ENCODE measurements at regions not wholly inside any gene's neighbourhood (a gene's known extent, or its start where the extent isn't known, plus 50 kb on each side); places are given as distances from the start of the nearest gene placed in this dataset.

- 90 to 94% methylated on average over 5 of the region's 5 CpGs for WGBS, 2 donors (ENCODE audit: low coverage in 1 of 2)
- no peaks in the 10 kb centered on the region for H3K27me3 ChIP-seq
Observed at GRCh38 chr2:14747447-14747846, 114.9 kb downstream of the LRATD1 start.

GRCh38 chr2:14749884-14750283 is 117.4 kb downstream of the LRATD1 start:
- WGBS, 2 donors (ENCODE audit: low coverage in 1 of 2), result 85% methylated on average over 1 of the region's 1 CpG; no CpG with 5 or more reads in 1 of the 2 donors
- no peak overlapping the region for H3K27ac ChIP-seq

More at GRCh38 chr2:14747447-14747846, 114.9 kb downstream of the LRATD1 start:
- no peak overlapping the region for H3K27ac ChIP-seq
- no peak for TF ChIP-seq POLR2A (IDR thresholded peaks at IDR 0.05)
- TF ChIP-seq POLR2AphosphoS5 (IDR thresholded peaks at IDR 0.05), result no peak
- no peak for TF ChIP-seq EP300 (IDR thresholded peaks at IDR 0.05)
- TF ChIP-seq CTCF (IDR thresholded peaks at IDR 0.05), result no peak
- no peaks in the 10 kb centered on the region for H3K9me3 ChIP-seq
- H3K4me1 ChIP-seq, result no peaks in the 10 kb centered on the region
- no peaks in the 10 kb centered on the region for H3K36me3 ChIP-seq
- no peak for ATAC-seq
- H3K4me3 ChIP-seq, result no peak overlapping the region

GRCh38 chr2:14750433-14750832 is 117.9 kb downstream of the LRATD1 start:
- Histone ChIP-seq H3K27me3 (no peaks in the 10 kb centered on the region), H3K9me3 (no peaks in the 10 kb centered on the region), H3K4me3 (no peak overlapping the region), H3K27ac (no peak overlapping the region), H3K36me3 (no peaks in the 10 kb centered on the region), H3K4me1 (no peaks in the 10 kb centered on the region)
- WGBS, 2 donors (ENCODE audit: low coverage in 1 of 2), result 74 to 89% methylated on average over 3 to 5 of the region's 5 CpGs
- no peak for TF ChIP-seq POLR2A (IDR thresholded peaks at IDR 0.05)
- no peak for TF ChIP-seq CTCF (IDR thresholded peaks at IDR 0.05)
- no peak for TF ChIP-seq POLR2AphosphoS5 (IDR thresholded peaks at IDR 0.05)
- no peak for TF ChIP-seq EP300 (IDR thresholded peaks at IDR 0.05)
- no peak for ATAC-seq

More at GRCh38 chr2:14749884-14750283, 117.4 kb downstream of the LRATD1 start:
- ATAC-seq, result no peak
- no peaks in the 10 kb centered on the region for H3K4me1 ChIP-seq
- H3K27me3 ChIP-seq, result no peaks in the 10 kb centered on the region
- H3K4me3 ChIP-seq, result no peak overlapping the region
- no peak for TF ChIP-seq CTCF (IDR thresholded peaks at IDR 0.05)
- TF ChIP-seq POLR2AphosphoS5 (IDR thresholded peaks at IDR 0.05), result no peak
- no peak for TF ChIP-seq POLR2A (IDR thresholded peaks at IDR 0.05)
- TF ChIP-seq EP300 (IDR thresholded peaks at IDR 0.05), result no peak
- H3K9me3 ChIP-seq, result no peaks in the 10 kb centered on the region
- H3K36me3 ChIP-seq, result no peaks in the 10 kb centered on the region

GRCh38 chr2:14751581-14751980 is 119.1 kb downstream of the LRATD1 start:
- H3K9me3 ChIP-seq, result no peaks in the 10 kb centered on the region
- 68% methylated on average over 4 of the region's 5 CpGs; no CpG with 5 or more reads in 1 of the 2 donors for WGBS, 2 donors (ENCODE audit: low coverage in 1 of 2)
- no peaks in the 10 kb centered on the region for H3K36me3 ChIP-seq
- H3K4me1 ChIP-seq, result no peaks in the 10 kb centered on the region
- no peak for TF ChIP-seq EP300 (IDR thresholded peaks at IDR 0.05)
- no peak for TF ChIP-seq POLR2A (IDR thresholded peaks at IDR 0.05)
- no peak for TF ChIP-seq POLR2AphosphoS5 (IDR thresholded peaks at IDR 0.05)
- no peak for TF ChIP-seq CTCF (IDR thresholded peaks at IDR 0.05)
- no peak overlapping the region for H3K4me3 ChIP-seq
- ATAC-seq, result no peak
- H3K27me3 ChIP-seq, result no peaks in the 10 kb centered on the region
- no peak overlapping the region for H3K27ac ChIP-seq

- ATAC-seq, result no peak
- H3K9me3 ChIP-seq, result no peaks in the 10 kb centered on the region
- 55 to 69% methylated on average over 2 to 3 of the region's 3 CpGs for WGBS, 2 donors (ENCODE audit: low coverage in 1 of 2)
- no peak overlapping the region for H3K4me3 ChIP-seq
- no peaks in the 10 kb centered on the region for H3K4me1 ChIP-seq
- no peak overlapping the region for H3K27ac ChIP-seq
- H3K36me3 ChIP-seq, result no peaks in the 10 kb centered on the region
- TF ChIP-seq CTCF (IDR thresholded peaks at IDR 0.05), result no peak
- TF ChIP-seq POLR2AphosphoS5 (IDR thresholded peaks at IDR 0.05), result no peak
- no peak for TF ChIP-seq EP300 (IDR thresholded peaks at IDR 0.05)
- TF ChIP-seq POLR2A (IDR thresholded peaks at IDR 0.05), result no peak
- H3K27me3 ChIP-seq, result no peaks in the 10 kb centered on the region
Observed at GRCh38 chr2:14752295-14752694, 119.8 kb downstream of the LRATD1 start.
